B cell (primary cell): ENCODE measurements at regions not wholly inside any gene's neighbourhood (a gene's known extent, or its start where the extent isn't known, plus 50 kb on each side); places are given as distances from the start of the nearest gene placed in this dataset.

Experiments
- ATAC-seq: fragments of 200-7000 bp; cut with Tn5 transposase; one replicate; pipeline ENCODE4 v1.10.0; 2021; ENCODE audit warnings: low read depth, mild to moderate bottlenecking, moderate number of reproducible peaks, moderate library complexity
- CTCF ChIA-PET: fragments of 350-600 bp; sonication (Branson Sonifier 250); formaldehyde crosslinking; loops from one replicate; lab custom pipeline; 2021; ENCODE audit warnings: antibody characterized with exemption, inconsistent platforms; lab: Charles Lee
- POLR2A ChIA-PET: fragments of 350-600 bp; sonication (Branson Sonifier 250); formaldehyde crosslinking; loops from one replicate; lab custom pipeline; 2021; ENCODE audit warnings: antibody characterized with exemption; lab: Charles Lee
- DNase-seq: peaks from one replicate; pipeline ENCODE4 v3.0.0; 2013
- H2AFZ ChIP-seq: 2 replicates; pipeline ENCODE4 v1.6.1; 2012; ENCODE audit warnings: mild to moderate bottlenecking, low read depth, low read length; ENCODE audit not compliant: insufficient read depth, poor library complexity, severe bottlenecking
- H3K27ac ChIP-seq, 2 donors: 1 replicate in 1 of 2; 2 replicates in 1 of 2; pipeline ENCODE4 v1.5.1; 2012 to 2013; ENCODE audit warnings: low read length in 2 of 2, mild to moderate bottlenecking in 2 of 2, moderate library complexity in 1 of 2
- H3K27me3 ChIP-seq, 4 experiments: fragments of 200-600 bp in 1 of 4; sonication (generic) in 1 of 4; replicated peaks in 1 of 4; 1 replicate in 2 of 4; 2 replicates in 2 of 4; pipeline versions ENCODE4 v1.6.1 to v1.7.0; 2013 to 2016; ENCODE audit warnings: low read length in 3 of 4, mild to moderate bottlenecking in 2 of 4, mixed read lengths in 1 of 4, moderate library complexity in 1 of 4; ENCODE audit not compliant: insufficient read depth in 4 of 4, control insufficient read depth in 3 of 4; ENCODE audit errors: control extremely low read depth in 1 of 4
- H3K36me3 ChIP-seq, 2 experiments: replicated peaks in 1 of 2; 1 replicate in 1 of 2; 2 replicates in 1 of 2; pipeline versions ENCODE4 v1.6.1 to v1.7.1; 2013; ENCODE audit warnings: low read length in 1 of 2; ENCODE audit not compliant: insufficient read depth in 2 of 2, control insufficient read depth in 1 of 2; ENCODE audit errors: control extremely low read depth in 1 of 2, extremely low read depth in 1 of 2
- H3K4me1 ChIP-seq, 2 donors: fragments of 200-600 bp in 1 of 2; sonication (generic) in 1 of 2; 1 replicate in 1 of 2; 2 replicates in 1 of 2; pipeline versions ENCODE4 v1.5.1 to v1.6.1; 2013 to 2017; ENCODE audit warnings: low read length in 2 of 2; ENCODE audit not compliant: control insufficient read depth in 2 of 2, insufficient read depth in 2 of 2
- H3K4me2 ChIP-seq: replicated peaks from 2 replicates; pipeline ENCODE3; 2012; ENCODE audit warnings: mild to moderate bottlenecking, low read depth, low read length; ENCODE audit not compliant: poor library complexity, severe bottlenecking
- H3K4me3 ChIP-seq, 5 experiments: fragments of 200-600 bp in 1 of 5; sonication (generic) in 1 of 5; 1 replicate in 3 of 5; 2 replicates in 2 of 5; pipeline versions ENCODE4 v1.5.1 to v1.7.0; 2011 to 2016; ENCODE audit warnings: low read length in 4 of 5, mild to moderate bottlenecking in 4 of 5, low read depth in 2 of 5, control low read depth in 1 of 5, moderate library complexity in 1 of 5; ENCODE audit not compliant: insufficient read depth in 1 of 5; ENCODE audit errors: control extremely low read depth in 1 of 5, extremely low read depth in 1 of 5
- H3K79me2 ChIP-seq: fragments of 200-600 bp; sonication (generic); one replicate; pipeline ENCODE4 v1.6.0; 2016; ENCODE audit warnings: low read length; ENCODE audit not compliant: control insufficient read depth, insufficient read depth
- H3K9ac ChIP-seq: fragments of 200-600 bp; sonication (generic); 2 replicates; pipeline ENCODE4 v1.6.1; 2017; ENCODE audit warnings: mild to moderate bottlenecking, low read length, moderate library complexity
- H3K9me3 ChIP-seq, 3 donors: one replicate each; pipeline versions ENCODE4 v1.6.1 to v1.7.1; 2013; ENCODE audit warnings: low read length in 2 of 3; ENCODE audit not compliant: control insufficient read depth in 2 of 3, insufficient read depth in 1 of 3; ENCODE audit errors: control extremely low read depth in 1 of 3
- H4K20me1 ChIP-seq: 2 replicates; pipeline ENCODE4 v1.6.0; 2012; ENCODE audit warnings: mild to moderate bottlenecking, low read length; ENCODE audit not compliant: insufficient read depth, control insufficient read depth, poor library complexity, severe bottlenecking
- H3K27ac Mint-ChIP-seq: one replicate; pipeline ENCODE4 v1.8.0; 2021; ENCODE audit warnings: mixed read lengths
- H3K27me3 Mint-ChIP-seq: one replicate; pipeline ENCODE4 v1.8.0; 2021; ENCODE audit warnings: mixed read lengths
- H3K4me1 Mint-ChIP-seq: one replicate; pipeline ENCODE4 v1.8.0; 2021; ENCODE audit warnings: mixed read lengths
- H3K4me3 Mint-ChIP-seq: one replicate; pipeline ENCODE4 v1.8.0; 2021; ENCODE audit warnings: mixed read lengths
- H3K9me3 Mint-ChIP-seq: one replicate; pipeline ENCODE4 v1.8.0; 2022; ENCODE audit warnings: mixed read lengths; ENCODE audit not compliant: insufficient read depth
- CTCF ChIP-seq: fragments of 200-600 bp; IDR thresholded peaks from one replicate; pipeline ENCODE4 v1.8.0; 2022; ENCODE audit warnings: antibody characterized with exemption, mild to moderate bottlenecking
- EZH2 ChIP-seq: IDR thresholded peaks from 2 replicates; pipeline ENCODE4 v1.6.1; 2012; ENCODE audit warnings: borderline replicate concordance, low read depth, mild to moderate bottlenecking, moderate library complexity, low read length; ENCODE audit not compliant: insufficient read depth, poor library complexity, severe bottlenecking
- WGBS: methylation state at CpG from one replicate; pipeline ENCODE4 v1.1.5; 2013; ENCODE audit warnings: missing lambda C conversion rate; ENCODE audit not compliant: insufficient coverage; 5-methylcytosine and 5-hydroxymethylcytosine counted together
- intact Hi-C: fragments of 100-400 bp; cut with micrococcal nuclease; formaldehyde crosslinking; loops from one replicate; pipeline ENCODE4 v1.10.0; 2022

GRCh38 chr14:101439023-101439422, 122.3 kb upstream of the DIO3 start:
- no peak overlapping the region for H3K27ac ChIP-seq
- no peak overlapping the region for H3K4me3 Mint-ChIP-seq

GRCh38 chr14:101440496-101440895, 120.8 kb upstream of the DIO3 start:
- Histone ChIP-seq H3K27ac (no peak overlapping the region), H3K4me1 (no peaks in the 10 kb centered on the region)
- 97% methylated on average over 4 of the region's 6 CpGs for WGBS

More at GRCh38 chr14:101439023-101439422, 122.3 kb upstream of the DIO3 start:
- no peaks in the 10 kb centered on the region for H3K79me2 ChIP-seq
- H3K9me3 ChIP-seq: peaks cover 0 to 11% (median 0%) of the 10 kb centered on the region in 3 donors
- 93% methylated on average over 2 of the region's 3 CpGs for WGBS
- H3K27me3 ChIP-seq: peaks cover 0 to 7% (median 0%) of the 10 kb centered on the region in 4 experiments
- ChIA-PET POLR2A (no interaction called here), CTCF (no interaction called here)
- H4K20me1 ChIP-seq: no peaks in the 10 kb centered on the region
- no peak for ATAC-seq
- no peak overlapping the region for H3K4me2 ChIP-seq
- no peak overlapping the region for H3K27ac Mint-ChIP-seq
- H2AFZ ChIP-seq: no peak overlapping the region
- H3K4me1 ChIP-seq: no peaks in the 10 kb centered on the region
- no peak overlapping the region for H3K4me3 ChIP-seq
- no peak for DNase-seq
- no peaks in the 10 kb centered on the region for H3K4me1 Mint-ChIP-seq
- intact Hi-C loops: no loop called here
- H3K36me3 ChIP-seq: no peaks in the 10 kb centered on the region
- H3K9ac ChIP-seq: no peak overlapping the region
- H3K9me3 Mint-ChIP-seq: no peaks in the 10 kb centered on the region
- TF ChIP-seq EZH2: no peak
- no peak for TF ChIP-seq CTCF
- H3K27me3 Mint-ChIP-seq: peaks cover 12% of the 10 kb centered on the region

More at GRCh38 chr14:101440496-101440895, 120.8 kb upstream of the DIO3 start:
- Mint-ChIP-seq H3K27me3 (peaks cover 19% of the 10 kb centered on the region), H3K4me1 (no peaks in the 10 kb centered on the region), H3K27ac (no peak overlapping the region), H3K9me3 (no peaks in the 10 kb centered on the region), H3K4me3 (no peak overlapping the region)
- Histone ChIP-seq H3K9ac (no peak overlapping the region), H3K36me3 (no peaks in the 10 kb centered on the region), H4K20me1 (no peaks in the 10 kb centered on the region), H3K4me2 (no peak overlapping the region), H3K79me2 (no peaks in the 10 kb centered on the region), H2AFZ (no peak overlapping the region), H3K27me3 (peaks cover 0 to 8% (median 0%) of the 10 kb centered on the region in 4 experiments), H3K9me3 (peaks cover 0 to 9% (median 0%) of the 10 kb centered on the region in 3 donors), H3K4me3 (no peak overlapping the region)
- ChIA-PET POLR2A (no interaction called here), CTCF (no interaction called here)
- no peak for TF ChIP-seq CTCF
- no peak for TF ChIP-seq EZH2
- ATAC-seq (no peak), DNase-seq (no peak)
- intact Hi-C loops: no loop called here
